ENCODE measurements at regions not wholly inside any gene's neighbourhood (a gene's known extent, or its start where the extent isn't known, plus 50 kb on each side); places are given as distances from the start of the nearest gene placed in this dataset.

GRCh38 chr20:56925082-56925830, 296.1 kb downstream of the TFAP2C start:
- no peak for DNase-seq (ENCODE audit: low spot score)

GRCh38 chr20:56925831-56926170, 296.7 kb downstream of the TFAP2C start:
- DNase-seq (ENCODE audit: low spot score), result no peak

GRCh38 chr20:56926501-56926900, 297.4 kb downstream of the TFAP2C start:
- DNase-seq (ENCODE audit: low spot score), result no peak

- no peak for DNase-seq (ENCODE audit: low spot score)
Measured at GRCh38 chr20:56927127-56927526, 298.0 kb downstream of the TFAP2C start.

- DNase-seq (ENCODE audit: low spot score), result no peak
Measured at GRCh38 chr20:56928007-56928406, 298.9 kb downstream of the TFAP2C start.

- DNase-seq (ENCODE audit: low spot score), result no peak
Measured at GRCh38 chr20:56929606-56930005, 300.5 kb downstream of the TFAP2C start.

GRCh38 chr20:56930876-56931275, 301.8 kb downstream of the TFAP2C start:
- DNase-seq (ENCODE audit: low spot score), result no peak

GRCh38 chr20:56932575-56933330, 303.6 kb downstream of the TFAP2C start:
- DNase-seq (ENCODE audit: low spot score), result no peak

GRCh38 chr20:56933331-56933698, 304.2 kb downstream of the TFAP2C start:
- no peak for DNase-seq (ENCODE audit: low spot score)

GRCh38 chr20:56934888-56935287, 305.8 kb downstream of the TFAP2C start:
- no peak for DNase-seq (ENCODE audit: low spot score)

GRCh38 chr20:56940466-56940865, 311.4 kb downstream of the TFAP2C start:
- no peak for DNase-seq (ENCODE audit: low spot score)

- DNase-seq (ENCODE audit: low spot score), result no peak
Measured at GRCh38 chr20:56941101-56941686, 312.1 kb downstream of the TFAP2C start.

- DNase-seq (ENCODE audit: low spot score), result no peak
Measured at GRCh38 chr20:56943946-56944945, 315.1 kb downstream of the TFAP2C start.

- no peak for DNase-seq (ENCODE audit: low spot score)
Measured at GRCh38 chr20:56945057-56945456, 316.0 kb downstream of the TFAP2C start.

- no peak for DNase-seq (ENCODE audit: low spot score)
Measured at GRCh38 chr20:56945901-56946300, 316.8 kb downstream of the TFAP2C start.

GRCh38 chr20:56949318-56949717, 317.1 kb downstream of the BMP7 start:
- peak; percentile 45 for DNase-seq (ENCODE audit: low spot score)

- no peak for DNase-seq (ENCODE audit: low spot score)
Measured at GRCh38 chr20:56952258-56953047, 314.0 kb downstream of the BMP7 start.

- DNase-seq (ENCODE audit: low spot score), result no peak
Measured at GRCh38 chr20:56953048-56953586, 313.3 kb downstream of the BMP7 start.

- no peak for DNase-seq (ENCODE audit: low spot score)
Measured at GRCh38 chr20:56954797-56955196, 311.6 kb downstream of the BMP7 start.

- DNase-seq (ENCODE audit: low spot score), result no peak
Measured at GRCh38 chr20:56955680-56956079, 310.8 kb downstream of the BMP7 start.

- DNase-seq (ENCODE audit: low spot score), result no peak
Measured at GRCh38 chr20:56956534-56956933, 309.9 kb downstream of the BMP7 start.
